ENCODE measurements at regions not wholly inside any gene's neighbourhood (a gene's known extent, or its start where the extent isn't known, plus 50 kb on each side); places are given as distances from the start of the nearest gene placed in this dataset.

- no peak for TF ChIP-seq CTCF (IDR thresholded peaks at IDR 0.05; ENCODE audit: low read depth, low read length, poor library complexity, severe bottlenecking)
- TF ChIP-seq EZH2phosphoT487 (IDR thresholded peaks at IDR 0.05; ENCODE audit: borderline replicate concordance, low read length): no peak
Measured at GRCh38 chr5:148011398-148012137, 52.2 kb upstream of the SPINK5 start.

All from DOHH2 (cell line).